Neutrophil (primary cell): ENCODE measurements at regions not wholly inside any gene's neighbourhood (a gene's known extent, or its start where the extent isn't known, plus 50 kb on each side); places are given as distances from the start of the nearest gene placed in this dataset.
"Not testable (repeated sequence)": the region's sequence is repeated elsewhere in the genome, so short reads cannot be mapped to it uniquely, and the experiment has no call there.

Experiments
- H3K27ac ChIP-seq: fragments of 200-600 bp; sonication (generic); 2 replicates; pipeline ENCODE4 v1.5.1; 2016; ENCODE audit warnings: mild to moderate bottlenecking, moderate library complexity
- H3K27me3 ChIP-seq: fragments of 200-600 bp; sonication (generic); 2 replicates; pipeline ENCODE4 v1.6.0; 2016; ENCODE audit warnings: mild to moderate bottlenecking
- H3K36me3 ChIP-seq: fragments of 200-600 bp; sonication (generic); 2 replicates; pipeline ENCODE4 v1.5.1; 2017
- H3K4me1 ChIP-seq, 2 experiments: fragments of 200-600 bp in 1 of 2; sonication (generic) in 1 of 2; 1 replicate in 1 of 2; 2 replicates in 1 of 2; pipeline versions ENCODE4 v1.5.1 to v1.6.1; 2013 to 2016; ENCODE audit warnings: low read depth in 1 of 2, low read length in 1 of 2, mild to moderate bottlenecking in 1 of 2, moderate library complexity in 1 of 2; ENCODE audit not compliant: control insufficient read depth in 1 of 2, insufficient read depth in 1 of 2
- H3K4me3 ChIP-seq, 2 experiments: fragments of 200-600 bp in 1 of 2; sonication (generic) in 1 of 2; 1 replicate in 1 of 2; 2 replicates in 1 of 2; pipeline ENCODE4 v1.5.1; 2013 to 2016; ENCODE audit warnings: low read depth in 1 of 2, low read length in 1 of 2, mild to moderate bottlenecking in 1 of 2, moderate library complexity in 1 of 2
- H3K9me3 ChIP-seq: fragments of 200-600 bp; sonication (generic); 2 replicates; pipeline ENCODE4 v1.5.1; 2016
- TF ChIP-seq, protein P1 (sequence below): fragments of 200-600 bp; sonication (generic); IDR thresholded peaks from 2 replicates; pipeline ENCODE4 v1.5.1; 2016; ENCODE audit warnings: antibody characterized with exemption

DNA sequence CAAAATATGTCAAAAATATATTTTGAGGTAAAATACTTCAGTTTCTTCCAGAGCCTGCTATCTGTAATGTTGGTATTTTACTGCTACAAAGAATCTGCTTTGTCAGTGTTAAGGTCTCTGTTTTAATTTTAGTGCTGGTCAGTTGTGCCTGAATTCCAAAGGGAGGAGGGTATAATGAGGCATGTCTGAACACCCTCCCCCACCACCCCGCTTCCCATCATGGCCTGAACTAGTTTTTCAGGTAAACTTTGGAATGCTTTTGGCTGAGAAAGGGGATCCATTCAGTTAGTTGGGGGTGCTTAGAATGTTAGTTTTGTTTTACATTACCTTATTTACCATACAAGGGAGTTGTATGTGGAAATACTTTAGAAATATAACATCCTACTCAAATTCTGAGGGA, 158.5 kb downstream of the MID1IP1 start:
- no peaks in the 10 kb centered on the region for H3K4me1 ChIP-seq
- H3K9me3 ChIP-seq = no peaks in the 10 kb centered on the region
- H3K4me3 ChIP-seq = no peak overlapping the region
- H3K36me3 ChIP-seq = no peaks in the 10 kb centered on the region
- no peaks in the 10 kb centered on the region for H3K27me3 ChIP-seq
- TF ChIP-seq, protein P1, sequence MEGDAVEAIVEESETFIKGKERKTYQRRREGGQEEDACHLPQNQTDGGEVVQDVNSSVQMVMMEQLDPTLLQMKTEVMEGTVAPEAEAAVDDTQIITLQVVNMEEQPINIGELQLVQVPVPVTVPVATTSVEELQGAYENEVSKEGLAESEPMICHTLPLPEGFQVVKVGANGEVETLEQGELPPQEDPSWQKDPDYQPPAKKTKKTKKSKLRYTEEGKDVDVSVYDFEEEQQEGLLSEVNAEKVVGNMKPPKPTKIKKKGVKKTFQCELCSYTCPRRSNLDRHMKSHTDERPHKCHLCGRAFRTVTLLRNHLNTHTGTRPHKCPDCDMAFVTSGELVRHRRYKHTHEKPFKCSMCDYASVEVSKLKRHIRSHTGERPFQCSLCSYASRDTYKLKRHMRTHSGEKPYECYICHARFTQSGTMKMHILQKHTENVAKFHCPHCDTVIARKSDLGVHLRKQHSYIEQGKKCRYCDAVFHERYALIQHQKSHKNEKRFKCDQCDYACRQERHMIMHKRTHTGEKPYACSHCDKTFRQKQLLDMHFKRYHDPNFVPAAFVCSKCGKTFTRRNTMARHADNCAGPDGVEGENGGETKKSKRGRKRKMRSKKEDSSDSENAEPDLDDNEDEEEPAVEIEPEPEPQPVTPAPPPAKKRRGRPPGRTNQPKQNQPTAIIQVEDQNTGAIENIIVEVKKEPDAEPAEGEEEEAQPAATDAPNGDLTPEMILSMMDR = no peak
- H3K27ac ChIP-seq = no peak overlapping the region

GRCh38 chrX:38960137-38960536, 158.9 kb downstream of the MID1IP1 start:
- no peaks in the 10 kb centered on the region for H3K4me1 ChIP-seq
- H3K27ac ChIP-seq = no peak overlapping the region
- H3K36me3 ChIP-seq = no peaks in the 10 kb centered on the region
- H3K9me3 ChIP-seq = no peaks in the 10 kb centered on the region
- H3K27me3 ChIP-seq = no peaks in the 10 kb centered on the region
- TF ChIP-seq, protein P1 = no peak
- no peak overlapping the region for H3K4me3 ChIP-seq

GRCh38 chrX:38961936-38962335, 160.7 kb downstream of the MID1IP1 start:
- Histone ChIP-seq H3K27me3 (no peaks in the 10 kb centered on the region), H3K9me3 (no peaks in the 10 kb centered on the region), H3K4me3 (no peak overlapping the region), H3K4me1 (no peaks in the 10 kb centered on the region), H3K27ac (no peak overlapping the region), H3K36me3 (no peaks in the 10 kb centered on the region)
- TF ChIP-seq, protein P1 = no peak

GRCh38 chrX:38963244-38963643, 162.0 kb downstream of the MID1IP1 start:
- H3K4me3 ChIP-seq, H3K27me3 ChIP-seq, H3K36me3 ChIP-seq, H3K9me3 ChIP-seq, H3K4me1 ChIP-seq, H3K27ac ChIP-seq: not testable (repeated sequence)

- TF ChIP-seq, protein P1 = no peak
- no peaks in the 10 kb centered on the region for H3K36me3 ChIP-seq
- no peaks in the 10 kb centered on the region for H3K4me1 ChIP-seq
- H3K9me3 ChIP-seq = no peaks in the 10 kb centered on the region
- H3K27me3 ChIP-seq = no peaks in the 10 kb centered on the region
- H3K4me3 ChIP-seq = no peak overlapping the region
- no peak overlapping the region for H3K27ac ChIP-seq
Observed at GRCh38 chrX:38965888-38966287, 164.6 kb downstream of the MID1IP1 start.

GRCh38 chrX:38968344-38969216, 167.3 kb downstream of the MID1IP1 start:
- Histone ChIP-seq H3K27me3 (no peaks in the 10 kb centered on the region), H3K4me3 (no peak overlapping the region), H3K9me3 (no peaks in the 10 kb centered on the region), H3K36me3 (no peaks in the 10 kb centered on the region), H3K27ac (no peak overlapping the region), H3K4me1 (no peaks in the 10 kb centered on the region)
- TF ChIP-seq, protein P1 = no peak
